ENCODE measurements at regions not wholly inside any gene's neighbourhood (a gene's known extent, or its start where the extent isn't known, plus 50 kb on each side); places are given as distances from the start of the nearest gene placed in this dataset.

GRCh38 chr14:26938054-26938453 lies 340.2 kb upstream of the NOVA1 start:
- TF ChIP-seq, protein P1, sequence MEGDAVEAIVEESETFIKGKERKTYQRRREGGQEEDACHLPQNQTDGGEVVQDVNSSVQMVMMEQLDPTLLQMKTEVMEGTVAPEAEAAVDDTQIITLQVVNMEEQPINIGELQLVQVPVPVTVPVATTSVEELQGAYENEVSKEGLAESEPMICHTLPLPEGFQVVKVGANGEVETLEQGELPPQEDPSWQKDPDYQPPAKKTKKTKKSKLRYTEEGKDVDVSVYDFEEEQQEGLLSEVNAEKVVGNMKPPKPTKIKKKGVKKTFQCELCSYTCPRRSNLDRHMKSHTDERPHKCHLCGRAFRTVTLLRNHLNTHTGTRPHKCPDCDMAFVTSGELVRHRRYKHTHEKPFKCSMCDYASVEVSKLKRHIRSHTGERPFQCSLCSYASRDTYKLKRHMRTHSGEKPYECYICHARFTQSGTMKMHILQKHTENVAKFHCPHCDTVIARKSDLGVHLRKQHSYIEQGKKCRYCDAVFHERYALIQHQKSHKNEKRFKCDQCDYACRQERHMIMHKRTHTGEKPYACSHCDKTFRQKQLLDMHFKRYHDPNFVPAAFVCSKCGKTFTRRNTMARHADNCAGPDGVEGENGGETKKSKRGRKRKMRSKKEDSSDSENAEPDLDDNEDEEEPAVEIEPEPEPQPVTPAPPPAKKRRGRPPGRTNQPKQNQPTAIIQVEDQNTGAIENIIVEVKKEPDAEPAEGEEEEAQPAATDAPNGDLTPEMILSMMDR (IDR thresholded peaks at IDR 0.05) = no peak
- no peak for TF ChIP-seq POLR2A (IDR thresholded peaks at IDR 0.05)
- WGBS, 2 donors = 90 to 95% methylated on average over 1 of the region's 1 CpG
- intact Hi-C loops (cut with DNase I) = no loop called here
- H3K36me3 ChIP-seq = no peaks in the 10 kb centered on the region
- H3K27me3 ChIP-seq = no peaks in the 10 kb centered on the region
- no peaks in the 10 kb centered on the region for H3K4me1 ChIP-seq
- H3K27ac ChIP-seq = no peak overlapping the region
- H3K9me3 ChIP-seq = no peaks in the 10 kb centered on the region
- no peak overlapping the region for H3K4me3 ChIP-seq (replicated peaks in 1 of 3)
- no peak for DNase-seq

GRCh38 chr14:26939755-26940154 lies 341.9 kb upstream of the NOVA1 start:
- WGBS, 2 donors = 91 to 96% methylated on average over 2 of the region's 2 CpGs
- TF ChIP-seq, protein P1 (IDR thresholded peaks at IDR 0.05) = no peak
- no peak for TF ChIP-seq POLR2A (IDR thresholded peaks at IDR 0.05)
- no peak overlapping the region for H3K27ac ChIP-seq
- no peak overlapping the region for H3K4me3 ChIP-seq (replicated peaks in 1 of 3)
- no peaks in the 10 kb centered on the region for H3K27me3 ChIP-seq
- no peaks in the 10 kb centered on the region for H3K9me3 ChIP-seq
- no peaks in the 10 kb centered on the region for H3K4me1 ChIP-seq
- intact Hi-C loops (cut with DNase I) = no loop called here
- DNase-seq = no peak
- no peaks in the 10 kb centered on the region for H3K36me3 ChIP-seq

DNA sequence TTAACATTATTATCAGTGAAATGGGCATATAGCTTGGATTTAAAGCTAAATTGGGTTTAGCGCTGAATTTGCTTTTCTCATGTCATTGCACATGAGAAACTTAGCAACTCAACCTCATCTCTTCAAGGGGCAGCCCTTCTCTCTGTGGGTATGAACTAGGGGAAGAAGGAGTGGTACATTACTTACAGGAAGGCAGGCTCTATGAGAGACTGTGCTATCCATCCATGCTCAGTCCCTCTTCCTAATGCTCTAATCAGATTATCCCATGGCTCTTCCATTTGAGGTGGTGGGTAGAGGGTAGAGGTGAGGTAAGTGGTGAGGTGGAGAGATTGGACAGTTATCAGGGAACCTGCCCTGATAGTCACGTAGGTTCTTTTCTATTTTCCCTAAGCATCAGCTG lies 343.7 kb upstream of the NOVA1 start:
- no peak overlapping the region for H3K4me3 ChIP-seq (replicated peaks in 1 of 3)
- intact Hi-C loops (cut with DNase I) = no loop called here
- no peak for TF ChIP-seq POLR2A (IDR thresholded peaks at IDR 0.05)
- TF ChIP-seq, protein P1 (IDR thresholded peaks at IDR 0.05) = no peak
- no peaks in the 10 kb centered on the region for H3K36me3 ChIP-seq
- WGBS, 2 donors = 91% methylated on average over 2 of the region's 2 CpGs
- no peak overlapping the region for H3K27ac ChIP-seq
- DNase-seq = no peak
- no peaks in the 10 kb centered on the region for H3K9me3 ChIP-seq
- H3K27me3 ChIP-seq = no peaks in the 10 kb centered on the region
- H3K4me1 ChIP-seq = no peaks in the 10 kb centered on the region

DNA sequence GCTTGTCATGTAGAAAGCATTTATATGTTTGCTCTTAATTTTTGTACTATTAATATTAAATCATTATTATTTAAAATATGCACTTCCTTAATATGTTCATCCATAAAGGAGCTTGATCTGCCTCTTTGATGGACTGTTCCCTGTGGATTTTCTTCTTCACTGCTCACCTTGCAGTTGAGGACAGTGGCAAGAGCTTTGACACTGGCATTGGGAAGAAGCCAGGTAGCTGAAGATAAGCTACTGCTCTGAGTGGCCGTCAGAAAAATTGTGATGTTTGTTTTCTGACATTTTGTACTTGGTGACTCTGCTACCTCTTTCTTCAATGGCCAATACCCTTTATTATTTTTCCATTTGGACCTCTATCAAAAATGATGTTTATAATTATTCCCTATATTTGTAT lies 349.4 kb upstream of the NOVA1 start:
- Histone ChIP-seq H3K27ac (no peak overlapping the region), H3K36me3 (no peaks in the 10 kb centered on the region), H3K4me3 (replicated peaks in 1 of 3) (no peak overlapping the region), H3K9me3 (no peaks in the 10 kb centered on the region), H3K4me1 (no peaks in the 10 kb centered on the region), H3K27me3 (no peaks in the 10 kb centered on the region)
- WGBS, 2 donors = 50 to 83% methylated on average over 1 of the region's 1 CpG
- DNase-seq = no peak
- intact Hi-C loops (cut with DNase I) = no loop called here
- TF ChIP-seq, protein P1 (IDR thresholded peaks at IDR 0.05) = no peak
- no peak for TF ChIP-seq POLR2A (IDR thresholded peaks at IDR 0.05)

- no peak for DNase-seq
- intact Hi-C loops (cut with DNase I) = no loop called here
- Histone ChIP-seq H3K36me3 (no peaks in the 10 kb centered on the region), H3K27me3 (no peaks in the 10 kb centered on the region), H3K4me3 (replicated peaks in 1 of 3) (no peak overlapping the region), H3K27ac (no peak overlapping the region), H3K9me3 (no peaks in the 10 kb centered on the region), H3K4me1 (no peaks in the 10 kb centered on the region)
- WGBS, 2 donors = 73 to 77% methylated on average over 2 of the region's 2 CpGs
- TF ChIP-seq, protein P1 (IDR thresholded peaks at IDR 0.05) = no peak
These were observed 361.6 kb upstream of the NOVA1 start for GRCh38 chr14:26959437-26959836.

Measured in thyroid gland (tissue), 4 donors.